Smooth muscle cell (in vitro differentiated cells): ENCODE measurements at regions not wholly inside any gene's neighbourhood (a gene's known extent, or its start where the extent isn't known, plus 50 kb on each side); places are given as distances from the start of the nearest gene placed in this dataset.

ENCODE experiments used
- DNase-seq: peaks from one replicate; lab custom pipeline; 2025; ENCODE audit not compliant: unreplicated experiment; lab: John Stamatoyannopoulos, UW
- H2AFZ ChIP-seq: fragments of 200-600 bp; sonication (generic); 2 replicates; pipeline ENCODE4 v1.6.0; 2016; ENCODE audit warnings: antibody characterized with exemption, low read depth, mild to moderate bottlenecking
- H3F3A ChIP-seq: fragments of 200-600 bp; sonication (generic); 2 replicates; pipeline ENCODE4 v1.6.0; 2017; ENCODE audit warnings: antibody characterized with exemption, low read depth
- H3K27ac ChIP-seq: fragments of 200-600 bp; sonication (generic); 2 replicates; pipeline ENCODE4 v1.5.1; 2016; ENCODE audit warnings: low read depth, mild to moderate bottlenecking
- H3K27me3 ChIP-seq: fragments of 200-600 bp; sonication (generic); 2 replicates; pipeline ENCODE4 v1.6.1; 2016; ENCODE audit warnings: low read depth, mild to moderate bottlenecking
- H3K36me3 ChIP-seq: fragments of 200-600 bp; sonication (generic); 2 replicates; pipeline ENCODE4 v1.5.1; 2016; ENCODE audit warnings: low read depth
- H3K4me1 ChIP-seq: fragments of 200-600 bp; sonication (generic); 2 replicates; pipeline ENCODE4 v1.5.1; 2016; ENCODE audit warnings: low read depth
- H3K4me2 ChIP-seq: fragments of 200-600 bp; sonication (generic); 2 replicates; pipeline ENCODE4 v1.6.0; 2016; ENCODE audit warnings: mild to moderate bottlenecking
- H3K4me3 ChIP-seq: fragments of 200-600 bp; sonication (generic); 2 replicates; pipeline ENCODE4 v1.5.1; 2016; ENCODE audit warnings: mild to moderate bottlenecking
- H3K79me2 ChIP-seq: fragments of 200-600 bp; sonication (generic); 2 replicates; pipeline ENCODE4 v1.6.0; 2016; ENCODE audit warnings: low read depth, mild to moderate bottlenecking
- H3K9ac ChIP-seq: fragments of 200-600 bp; sonication (generic); 2 replicates; pipeline ENCODE4 v1.6.0; 2016; ENCODE audit warnings: low read depth
- H3K9me3 ChIP-seq: fragments of 200-600 bp; sonication (generic); replicated peaks from 2 replicates; pipeline ENCODE4 v1.5.1; 2016; ENCODE audit warnings: low read depth
- H4K20me1 ChIP-seq: fragments of 200-600 bp; sonication (generic); 2 replicates; pipeline ENCODE4 v1.6.0; 2016; ENCODE audit warnings: low read depth
- WGBS: methylation state at CpG from one replicate; pipeline ENCODE4 v1.1.7; 2016; ENCODE audit warnings: low lambda C conversion rate; 5-methylcytosine and 5-hydroxymethylcytosine counted together
- TF ChIP-seq, protein P1 (sequence below): fragments of 200-600 bp; sonication (generic); IDR thresholded peaks from 2 replicates; pipeline ENCODE4 v1.5.1; 2017; ENCODE audit warnings: borderline replicate concordance, mild to moderate bottlenecking, antibody characterized with exemption; ENCODE audit not compliant: insufficient read depth, poor library complexity, severe bottlenecking

DNA sequence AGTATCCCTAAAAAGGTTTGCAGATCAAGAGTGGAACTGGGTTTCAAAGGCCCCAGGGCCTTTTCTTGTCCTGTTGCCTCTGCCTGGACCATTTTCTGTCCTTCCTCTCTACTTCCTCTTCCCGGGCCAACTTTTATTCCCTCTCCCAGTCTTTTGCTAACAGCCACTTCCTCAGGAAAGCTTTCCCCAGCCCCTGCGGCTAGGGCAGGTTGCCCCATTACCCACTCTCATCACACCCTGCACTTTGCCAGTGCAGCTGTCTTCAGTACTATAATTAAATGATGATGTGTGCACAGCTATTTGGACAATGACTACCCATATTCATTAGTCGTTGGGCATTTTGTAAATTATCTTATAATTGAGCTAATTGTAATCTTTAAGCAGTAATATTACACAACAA lies 150.5 kb upstream of the THBS1 start:
- peak overlapping the region; percentile 34 for H3K27ac ChIP-seq
- no peak overlapping the region for H3K9ac ChIP-seq

GRCh38 chr15:39431376-39431775 lies 149.5 kb upstream of the THBS1 start:
- Histone ChIP-seq H3K27me3 (no peaks in the 10 kb centered on the region), H3K4me1 (peaks cover 7% of the 10 kb centered on the region), H3K36me3 (no peaks in the 10 kb centered on the region), H3K27ac (no peak overlapping the region), H3K9me3 (no peaks in the 10 kb centered on the region), H3K9ac (no peak overlapping the region), H3K4me2 (no peak overlapping the region), H3K4me3 (no peak overlapping the region), H3K79me2 (no peaks in the 10 kb centered on the region), H3F3A (peaks cover 6% of the 10 kb centered on the region), H2AFZ (no peak overlapping the region), H4K20me1 (no peaks in the 10 kb centered on the region)
- WGBS = 17% methylated on average over 1 of the region's 1 CpG
- no peak for DNase-seq
- TF ChIP-seq, protein P1, sequence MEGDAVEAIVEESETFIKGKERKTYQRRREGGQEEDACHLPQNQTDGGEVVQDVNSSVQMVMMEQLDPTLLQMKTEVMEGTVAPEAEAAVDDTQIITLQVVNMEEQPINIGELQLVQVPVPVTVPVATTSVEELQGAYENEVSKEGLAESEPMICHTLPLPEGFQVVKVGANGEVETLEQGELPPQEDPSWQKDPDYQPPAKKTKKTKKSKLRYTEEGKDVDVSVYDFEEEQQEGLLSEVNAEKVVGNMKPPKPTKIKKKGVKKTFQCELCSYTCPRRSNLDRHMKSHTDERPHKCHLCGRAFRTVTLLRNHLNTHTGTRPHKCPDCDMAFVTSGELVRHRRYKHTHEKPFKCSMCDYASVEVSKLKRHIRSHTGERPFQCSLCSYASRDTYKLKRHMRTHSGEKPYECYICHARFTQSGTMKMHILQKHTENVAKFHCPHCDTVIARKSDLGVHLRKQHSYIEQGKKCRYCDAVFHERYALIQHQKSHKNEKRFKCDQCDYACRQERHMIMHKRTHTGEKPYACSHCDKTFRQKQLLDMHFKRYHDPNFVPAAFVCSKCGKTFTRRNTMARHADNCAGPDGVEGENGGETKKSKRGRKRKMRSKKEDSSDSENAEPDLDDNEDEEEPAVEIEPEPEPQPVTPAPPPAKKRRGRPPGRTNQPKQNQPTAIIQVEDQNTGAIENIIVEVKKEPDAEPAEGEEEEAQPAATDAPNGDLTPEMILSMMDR = no peak

More for the DNA sequence above, 150.5 kb upstream of the THBS1 start:
- no peaks in the 10 kb centered on the region for H3K79me2 ChIP-seq
- peaks cover 7% of the 10 kb centered on the region for H3K4me1 ChIP-seq
- H3K4me2 ChIP-seq = peak overlapping the region; percentile 15
- 86% methylated on average over 3 of the region's 3 CpGs for whole genome bisulfite sequencing
- no peak for DNase-seq
- H3K27me3 ChIP-seq = no peaks in the 10 kb centered on the region
- no peak overlapping the region for H2AFZ ChIP-seq
- H4K20me1 ChIP-seq = no peaks in the 10 kb centered on the region
- H3K36me3 ChIP-seq = no peaks in the 10 kb centered on the region
- TF ChIP-seq, protein P1 = no peak
- H3F3A ChIP-seq = peaks cover 6% of the 10 kb centered on the region
- no peaks in the 10 kb centered on the region for H3K9me3 ChIP-seq
- no peak overlapping the region for H3K4me3 ChIP-seq

- Histone ChIP-seq H3K4me3 (no peak overlapping the region), H3K79me2 (no peaks in the 10 kb centered on the region)
- 65% methylated on average over 1 of the region's 1 CpG for WGBS
Measured at GRCh38 chr15:39432026-39432425, 148.9 kb upstream of the THBS1 start.

DNA sequence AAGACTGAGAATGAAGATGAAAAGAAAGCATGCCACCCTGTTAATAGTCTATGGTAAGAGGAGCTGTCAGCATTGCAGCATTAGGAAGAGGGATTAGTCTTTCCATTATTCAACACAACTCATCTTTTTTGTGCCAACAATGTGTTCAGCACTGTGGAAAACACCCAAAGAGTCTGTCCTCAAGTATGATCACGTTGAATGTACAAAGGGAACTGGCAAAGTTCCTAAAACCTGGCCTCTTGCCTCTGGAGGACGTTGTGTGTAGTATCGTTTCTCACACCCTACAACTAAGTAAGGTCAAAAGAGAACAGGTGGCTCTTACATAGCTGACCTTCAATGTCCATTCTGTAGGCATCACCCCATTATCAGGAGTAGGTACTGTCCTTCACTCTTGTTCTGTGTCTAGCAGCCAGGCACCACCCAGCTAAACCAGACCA lies 147.9 kb upstream of the THBS1 start:
- no peak overlapping the region for H3K4me3 ChIP-seq
- no peak for DNase-seq
- 93% methylated on average over 3 of the region's 3 CpGs for WGBS
- no peaks in the 10 kb centered on the region for H3K9me3 ChIP-seq
- H2AFZ ChIP-seq = no peak overlapping the region
- peaks cover 4% of the 10 kb centered on the region for H3K4me1 ChIP-seq
- H3K27me3 ChIP-seq = no peaks in the 10 kb centered on the region
- H3K4me2 ChIP-seq = no peak overlapping the region
- H3K36me3 ChIP-seq = no peaks in the 10 kb centered on the region
- H3K27ac ChIP-seq = no peak overlapping the region
- no peaks in the 10 kb centered on the region for H4K20me1 ChIP-seq
- H3K9ac ChIP-seq = no peak overlapping the region
- no peaks in the 10 kb centered on the region for H3K79me2 ChIP-seq
- no peaks in the 10 kb centered on the region for H3F3A ChIP-seq
- TF ChIP-seq, protein P1 = no peak

More at GRCh38 chr15:39432026-39432425, 148.9 kb upstream of the THBS1 start:
- TF ChIP-seq, protein P1 = no peak
- Histone ChIP-seq H3K27ac (no peak overlapping the region), H3K36me3 (no peaks in the 10 kb centered on the region), H3K4me2 (no peak overlapping the region), H3F3A (peaks cover 6% of the 10 kb centered on the region), H3K9me3 (no peaks in the 10 kb centered on the region), H4K20me1 (no peaks in the 10 kb centered on the region), H2AFZ (no peak overlapping the region), H3K4me1 (peaks cover 7% of the 10 kb centered on the region), H3K27me3 (no peaks in the 10 kb centered on the region), H3K9ac (no peak overlapping the region)
- DNase-seq = no peak
